Right forelimb (tissue), 1 donor: ENCODE measurements at regions not wholly inside any gene's neighbourhood (a gene's known extent, or its start where the extent isn't known, plus 50 kb on each side); places are given as distances from the start of the nearest gene placed in this dataset.

Source experiments
- DNase-seq: peaks from one replicate; pipeline ENCODE4 v3.0.0-alpha.2; 2018

DNA sequence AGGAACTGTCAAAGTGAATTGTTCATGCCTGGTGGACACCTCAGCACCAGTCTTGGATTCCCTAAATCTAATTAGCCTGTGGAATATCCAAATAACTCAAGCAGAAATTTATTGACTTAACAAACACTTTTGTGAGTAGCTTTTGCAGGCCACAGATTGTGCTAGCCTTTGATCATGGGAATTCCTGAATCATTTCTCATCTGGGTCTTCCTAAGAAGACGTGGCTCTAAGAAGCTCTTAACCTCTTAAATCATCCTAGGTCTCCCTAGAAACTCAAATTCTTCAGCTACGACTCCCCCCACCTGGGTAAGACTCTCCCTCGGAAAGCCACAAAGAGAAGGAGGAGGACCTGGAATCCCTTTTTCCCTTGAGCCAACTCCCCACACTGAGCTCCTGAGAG lies 53.8 kb upstream of the PSEN2 start:
- no peak for DNase-seq

DNA sequence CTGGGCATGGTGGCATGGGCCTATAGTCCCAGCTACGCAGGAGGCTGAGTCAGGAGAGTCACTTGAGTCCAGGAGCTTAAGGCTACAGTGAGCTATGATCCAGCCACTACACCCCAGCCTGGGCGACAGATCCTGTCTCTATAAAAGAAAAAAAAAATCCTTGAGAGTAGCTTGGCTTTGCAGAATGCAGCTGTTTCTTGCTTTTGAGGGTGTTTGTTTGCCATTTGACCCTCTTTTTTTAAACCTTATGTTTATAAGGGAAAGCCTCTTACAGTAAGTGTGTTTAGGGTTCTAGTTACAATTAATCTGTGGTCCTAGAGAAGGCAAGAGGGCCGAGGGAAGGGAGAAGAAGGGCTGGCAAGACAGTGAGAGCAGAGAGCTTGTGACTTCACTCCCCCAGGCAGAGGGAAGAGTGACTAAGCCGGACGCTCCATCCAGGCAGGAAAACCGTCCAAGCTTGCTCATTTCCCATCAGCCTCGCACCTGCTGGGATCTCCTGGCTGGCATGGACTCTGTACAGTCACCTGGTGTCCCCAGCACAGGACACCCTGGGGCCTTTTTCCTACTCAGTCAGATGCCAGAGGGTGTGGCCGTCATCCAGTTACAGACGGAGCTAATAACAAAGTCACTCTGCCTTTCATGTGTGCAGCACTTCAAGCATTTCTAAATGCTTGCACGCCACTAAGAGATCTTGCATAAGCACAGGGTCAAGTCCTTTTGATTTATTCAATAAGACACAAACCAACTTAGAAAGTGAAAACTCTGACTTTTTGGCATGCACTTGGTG lies 55.5 kb upstream of the PSEN2 start:
- DNase-seq, result peak; percentile 62

DNA sequence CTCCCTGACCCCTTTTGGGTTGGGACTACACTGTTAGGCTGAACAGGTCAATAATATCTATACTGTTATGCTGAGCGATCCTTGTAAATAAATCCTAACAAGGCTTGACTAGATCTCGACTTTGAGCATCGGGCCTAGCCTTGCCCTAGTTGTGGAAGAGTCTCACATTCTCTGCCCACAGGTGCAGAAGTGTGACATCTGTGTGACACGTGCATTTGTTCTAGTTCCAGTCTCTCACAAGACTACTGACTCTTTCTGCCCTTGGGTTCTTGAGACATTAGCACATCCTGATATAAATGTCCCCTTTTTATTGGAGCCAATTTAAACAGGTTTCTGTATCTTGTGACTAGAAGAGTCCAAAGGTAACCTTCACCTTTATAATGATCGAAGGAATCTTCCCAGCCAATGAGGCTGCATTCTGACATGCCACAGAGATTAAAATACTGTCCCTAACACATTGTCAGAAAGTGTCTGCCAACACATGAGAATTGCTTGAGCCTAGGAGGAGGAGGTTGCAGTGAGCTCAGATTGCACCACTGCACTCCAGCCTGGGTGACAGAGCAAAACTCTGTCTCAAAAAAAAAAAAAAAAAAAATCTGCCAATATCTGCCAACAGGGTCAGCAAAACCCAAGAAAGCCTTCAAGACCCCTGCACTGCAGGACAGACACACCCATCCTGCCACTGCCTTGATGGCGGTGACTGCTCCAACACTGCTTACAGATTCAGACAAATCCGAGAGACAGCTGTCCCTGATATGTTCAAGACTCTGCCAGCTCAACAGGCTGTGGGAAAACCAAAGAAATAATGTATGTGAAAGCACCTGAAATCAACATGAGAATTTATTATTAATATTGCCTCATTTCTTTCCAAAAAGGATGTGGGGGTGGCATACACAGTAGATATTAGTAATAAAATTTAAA lies 56.5 kb upstream of the PSEN2 start:
- no peak for DNase-seq

DNA sequence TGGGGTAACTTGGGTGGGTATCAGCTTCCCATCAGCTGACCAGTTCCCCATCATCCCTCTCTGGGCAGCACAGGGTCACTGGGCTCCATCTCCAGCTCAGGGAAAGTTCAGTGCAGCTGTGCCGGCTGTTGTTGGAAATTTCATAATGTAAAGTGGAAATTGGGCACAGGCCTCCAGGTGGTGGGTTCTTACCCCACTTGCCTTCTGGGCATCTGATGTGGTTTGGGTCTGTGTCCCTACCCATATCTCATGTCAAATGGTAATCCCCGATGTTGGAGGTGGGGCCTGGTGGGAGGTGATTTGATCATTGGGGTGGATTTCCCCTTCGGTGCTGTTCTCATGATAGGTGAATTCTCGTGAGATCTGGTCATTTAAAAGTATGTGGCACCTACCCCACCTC lies 59.7 kb upstream of the PSEN2 start:
- no peak for DNase-seq

DNA sequence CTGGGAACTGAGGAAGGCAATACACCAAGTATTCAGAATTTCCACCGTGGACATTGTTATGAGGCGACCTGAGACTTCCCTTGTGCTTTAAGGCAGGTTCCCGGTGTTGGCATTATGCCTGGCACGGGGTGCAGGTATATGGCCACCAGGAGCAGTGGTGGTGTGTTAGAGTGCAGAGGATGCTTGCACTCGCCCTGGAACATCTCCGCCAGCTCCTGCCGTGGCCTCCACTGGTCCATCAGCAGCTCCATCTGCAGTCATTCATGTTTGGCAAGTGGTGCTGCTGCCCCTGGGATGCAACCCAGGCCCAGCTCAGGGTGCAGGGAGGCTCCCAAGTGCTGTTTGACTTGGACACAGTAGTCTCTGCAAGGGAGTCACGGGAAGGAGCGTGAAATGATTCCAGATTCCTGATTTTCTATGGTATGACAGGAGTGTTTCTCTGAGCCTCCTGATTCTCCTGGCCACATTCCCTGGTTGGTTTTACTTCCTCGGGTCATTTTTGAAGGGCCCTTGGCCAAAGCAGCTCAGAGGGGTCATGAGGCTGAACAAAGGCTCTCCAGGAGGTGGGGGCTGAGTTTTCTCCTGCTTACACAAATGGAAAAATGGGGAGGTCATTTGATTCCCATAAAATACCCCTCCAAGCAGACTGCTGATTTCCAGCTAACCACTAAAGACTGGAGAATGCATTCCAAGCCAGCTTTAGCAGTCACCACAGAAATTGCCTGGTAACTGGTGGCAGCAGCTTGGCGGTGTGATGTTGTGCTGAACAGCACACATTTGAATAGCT lies 60.4 kb upstream of the PSEN2 start:
- DNase-seq, result no peak

DNA sequence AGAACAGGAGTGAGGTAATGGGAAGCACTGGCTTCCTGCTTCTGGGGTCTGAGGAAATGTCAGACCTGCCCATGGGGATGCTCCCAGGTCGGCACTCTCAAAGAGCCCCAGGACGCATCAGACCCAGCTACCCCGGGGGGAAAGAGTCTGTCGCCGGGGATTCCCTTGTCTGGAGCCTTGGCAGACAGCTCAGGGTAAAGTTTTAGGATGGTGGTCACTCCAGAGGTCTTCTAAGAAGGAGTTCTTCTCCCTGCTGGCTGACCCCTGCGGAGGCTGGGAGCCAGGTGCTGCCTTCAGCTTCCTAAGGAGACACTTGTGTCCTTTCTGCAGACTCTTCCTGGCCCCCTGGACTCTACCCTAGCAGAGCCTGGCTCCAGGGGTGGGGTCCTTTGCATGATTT lies 61.9 kb upstream of the PSEN2 start:
- no peak for DNase-seq

DNA sequence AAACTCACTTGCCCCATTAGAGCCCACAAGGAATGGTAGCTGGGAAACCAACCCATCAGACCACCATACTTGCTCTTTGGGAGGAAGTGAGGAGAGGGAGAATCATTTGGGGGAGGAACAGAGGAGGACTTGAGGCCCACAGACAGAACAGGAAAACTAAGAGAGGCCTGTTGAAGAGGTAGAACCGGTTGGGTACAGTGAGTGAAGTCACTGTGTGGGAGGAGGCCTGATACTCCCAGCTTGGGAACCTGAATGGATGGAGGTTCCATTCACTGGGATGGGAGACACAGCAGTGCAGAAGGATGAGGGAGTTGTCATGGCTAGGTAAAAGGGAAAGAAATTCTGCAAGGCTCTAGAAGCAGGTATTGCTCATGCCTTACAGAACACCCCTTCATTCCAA lies 63.4 kb upstream of the PSEN2 start:
- DNase-seq, result no peak

DNA sequence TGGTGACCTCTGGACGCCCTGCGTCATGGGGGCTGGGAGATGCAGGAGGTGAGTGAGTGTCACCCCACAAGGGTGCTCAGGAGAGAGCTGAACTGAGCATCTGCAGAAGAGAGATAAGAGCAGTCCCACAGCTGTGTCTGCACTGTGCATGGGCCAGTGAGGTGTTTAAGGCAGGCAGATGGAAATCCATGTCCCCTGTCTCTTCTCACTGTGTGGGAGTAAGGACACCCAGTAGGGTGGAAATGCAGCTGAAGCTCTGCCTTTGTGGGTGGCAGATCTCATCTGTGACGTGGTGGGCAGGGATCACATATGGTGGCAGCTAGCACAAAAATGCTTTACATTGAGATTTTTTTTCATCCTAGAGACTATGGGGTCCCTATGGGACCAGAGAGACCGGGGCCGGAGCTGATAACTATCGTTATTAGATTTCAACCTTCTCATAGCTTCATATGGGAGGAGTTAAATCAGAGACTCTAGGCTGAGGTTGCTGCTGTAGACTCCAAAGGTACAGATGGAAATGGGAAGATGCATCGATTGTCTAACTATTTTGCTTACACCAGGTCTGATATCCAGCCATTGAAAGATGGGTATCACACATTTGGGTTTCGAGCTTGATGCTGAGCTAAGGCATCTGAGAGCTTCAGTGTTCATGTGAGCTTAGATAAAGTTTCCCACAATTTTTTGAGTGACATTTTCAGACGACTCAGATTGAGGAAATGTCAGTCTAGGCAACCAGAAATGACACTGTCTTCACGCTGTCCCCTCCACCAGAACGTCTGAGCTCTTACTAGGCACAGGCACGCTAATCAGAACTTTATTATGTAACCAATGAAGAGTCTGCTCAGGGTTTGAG lies 65.3 kb upstream of the PSEN2 start:
- DNase-seq, result no peak

DNA sequence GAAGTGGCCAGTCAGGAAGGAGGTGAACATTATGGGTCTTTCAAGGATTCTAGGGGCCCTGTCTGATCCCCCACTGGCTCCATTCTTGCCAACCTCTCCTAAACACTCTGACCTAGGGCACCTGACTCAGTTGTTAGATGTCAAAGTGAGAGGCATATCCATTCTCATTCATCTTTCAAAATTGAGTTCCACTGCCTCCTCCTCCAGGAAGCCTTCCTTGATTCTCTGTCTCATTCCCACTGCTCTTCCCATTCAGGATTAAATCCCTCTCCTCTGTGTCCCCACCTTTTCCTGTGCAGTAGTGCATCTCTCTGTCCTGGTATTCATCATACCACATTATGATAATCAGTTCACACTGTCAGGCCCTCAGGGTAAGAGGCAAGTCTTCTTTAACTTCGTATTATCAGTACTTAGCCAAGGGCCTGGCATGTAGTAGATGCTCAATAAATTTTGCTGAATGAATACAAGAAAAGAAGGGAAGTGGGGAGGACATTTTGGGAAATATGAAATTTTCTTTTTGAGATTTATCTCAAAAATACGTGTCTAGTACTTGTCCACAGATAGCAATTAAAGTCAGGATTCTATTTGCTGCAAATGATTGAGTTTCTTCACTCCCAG lies 61.8 kb upstream of the ITPKB start:
- no peak for DNase-seq

DNA sequence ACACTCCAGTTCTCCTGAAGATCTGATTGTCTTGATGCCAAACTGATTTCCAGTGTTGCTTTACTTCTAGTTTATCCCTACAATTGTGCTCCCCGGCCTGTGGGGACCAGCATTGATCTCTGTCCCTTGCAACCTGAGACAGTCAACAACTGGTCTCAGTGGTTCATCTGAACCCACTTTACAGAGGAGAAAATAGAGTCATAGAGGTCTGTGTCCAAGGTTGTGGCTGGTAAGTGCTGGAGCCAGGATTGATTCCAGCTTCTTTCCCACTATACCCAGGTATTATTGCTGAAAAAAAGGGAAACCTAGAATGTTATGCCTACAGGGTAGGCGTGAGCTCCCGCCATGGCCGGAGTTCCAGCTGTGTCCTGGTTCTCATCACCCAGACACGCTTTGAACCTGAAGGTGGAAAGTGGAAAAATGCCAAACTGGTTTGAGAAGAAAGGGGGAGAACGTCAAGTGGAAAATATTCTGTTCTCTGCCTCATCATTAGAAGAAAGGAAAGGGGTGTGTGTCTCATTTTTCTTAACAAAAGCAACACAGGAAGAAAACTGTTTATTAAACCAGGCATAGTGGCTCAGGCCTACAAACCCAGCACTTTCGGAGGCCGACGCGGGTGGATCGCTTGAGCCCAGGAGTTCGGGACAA lies 60.7 kb upstream of the ITPKB start:
- no peak for DNase-seq

DNA sequence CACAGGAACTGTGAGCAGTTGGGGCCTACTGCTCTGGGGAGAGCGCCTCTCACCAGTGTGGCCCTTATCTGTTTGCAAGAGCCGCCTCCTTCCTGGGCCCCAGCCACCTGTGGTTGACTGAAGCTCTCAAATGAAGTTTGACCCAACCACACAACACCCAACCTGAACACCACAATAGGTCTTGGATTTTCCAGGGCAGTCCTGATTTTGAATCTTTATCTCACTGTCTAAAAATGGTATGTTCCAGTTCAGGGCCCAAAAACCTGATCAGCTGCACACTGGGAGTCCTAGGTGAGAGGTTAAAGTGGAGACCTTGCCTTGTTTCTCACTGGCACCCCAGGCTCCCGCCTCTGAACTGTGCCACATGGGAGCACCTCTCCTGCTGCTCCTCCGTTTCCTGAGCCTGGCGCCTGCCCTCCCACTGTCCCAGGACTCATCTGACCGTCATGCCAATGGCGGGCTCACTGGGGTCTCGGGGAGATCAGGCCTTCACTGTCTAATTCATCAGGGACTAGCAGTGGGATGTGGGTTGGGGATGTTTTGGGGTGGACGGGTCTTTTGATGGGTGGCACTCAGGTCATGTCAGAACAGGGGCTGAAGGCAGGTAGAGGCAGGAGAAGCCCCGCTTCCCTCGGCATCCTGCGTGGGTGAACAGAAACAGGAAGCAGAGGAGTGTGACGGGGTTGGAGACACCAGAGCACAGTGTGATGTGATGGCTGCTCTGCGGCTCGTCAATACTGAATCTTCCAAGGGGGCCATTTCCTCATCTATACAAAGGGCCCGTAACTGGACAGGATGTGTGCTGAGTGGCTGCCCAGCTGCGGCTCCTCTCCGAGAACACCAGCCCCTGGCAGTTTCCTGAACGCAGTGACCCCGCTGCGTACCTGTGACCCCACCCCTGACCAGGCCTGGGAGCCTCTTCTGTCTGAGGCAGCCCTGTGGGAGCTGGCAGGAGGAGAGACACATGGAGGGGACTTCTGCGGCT lies 59.6 kb upstream of the ITPKB start:
- DNase-seq, result no peak

DNA sequence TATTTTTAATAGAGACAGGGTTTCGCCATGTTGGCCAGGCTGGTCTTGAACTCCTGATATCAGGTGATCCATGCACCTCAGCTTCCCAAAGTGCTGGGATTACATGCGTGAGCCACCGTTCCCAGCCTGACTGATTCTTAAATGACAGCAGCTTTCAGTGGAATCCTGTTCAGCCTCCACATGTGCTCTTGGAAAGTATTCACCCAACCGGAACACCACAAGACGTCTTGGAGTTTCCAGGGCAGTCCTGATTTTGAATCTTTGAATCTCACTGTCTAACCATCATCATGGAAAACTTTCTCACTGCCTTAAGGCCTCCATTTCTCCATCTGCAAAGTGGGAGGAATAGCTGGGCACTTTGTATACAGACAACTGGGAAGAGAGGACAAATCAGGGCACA lies 58.1 kb upstream of the ITPKB start:
- no peak for DNase-seq

DNA sequence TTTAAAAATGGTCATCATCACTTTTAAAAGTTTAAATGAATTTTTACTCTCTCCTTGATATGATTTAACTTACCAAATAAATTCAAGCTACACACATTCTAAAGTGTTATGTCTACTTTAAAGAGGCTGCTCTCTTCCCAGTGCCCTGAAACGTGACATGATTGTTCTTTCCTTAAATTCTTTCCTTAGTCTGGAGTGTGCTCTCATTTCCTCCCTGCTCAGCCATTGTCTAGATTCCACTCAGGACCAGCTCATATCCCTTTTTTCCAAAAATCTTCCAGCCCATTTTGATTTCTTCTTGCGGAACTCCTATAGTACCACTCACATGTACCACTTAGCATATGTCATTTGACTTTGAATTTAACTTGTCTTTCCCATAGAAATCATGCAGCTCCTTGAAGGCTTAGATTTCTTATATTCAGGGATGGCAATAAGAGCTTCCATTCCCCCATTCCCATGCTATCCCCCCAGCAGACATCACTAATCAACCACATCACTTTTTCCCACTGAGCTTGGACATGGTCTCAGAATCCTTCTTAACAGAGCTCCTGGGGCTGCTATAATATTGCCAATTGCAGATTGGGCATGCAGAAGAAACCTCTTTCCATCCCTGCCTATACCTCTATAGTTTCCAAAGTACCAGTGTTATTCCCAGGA lies 54.7 kb upstream of the ITPKB start:
- DNase-seq, result no peak

DNA sequence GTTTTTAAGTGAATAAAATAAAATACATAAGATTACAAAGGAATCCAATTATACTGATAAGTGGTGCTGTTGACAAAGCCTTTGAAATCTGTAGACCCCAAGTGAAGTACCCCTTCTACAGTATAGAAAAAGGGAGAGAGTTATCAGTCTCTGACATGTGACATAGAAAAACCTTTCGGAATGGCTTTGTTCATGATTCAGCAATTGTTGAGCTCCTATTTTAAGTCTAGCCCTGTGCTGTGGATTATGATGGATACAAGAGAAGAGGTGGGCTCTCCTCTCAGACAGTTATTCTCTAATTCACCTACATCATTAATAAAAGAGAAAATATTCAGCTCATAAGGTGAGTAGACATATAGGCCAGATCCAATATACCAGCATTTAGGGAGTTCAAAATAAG lies 53.3 kb upstream of the ITPKB start:
- no peak for DNase-seq

DNA sequence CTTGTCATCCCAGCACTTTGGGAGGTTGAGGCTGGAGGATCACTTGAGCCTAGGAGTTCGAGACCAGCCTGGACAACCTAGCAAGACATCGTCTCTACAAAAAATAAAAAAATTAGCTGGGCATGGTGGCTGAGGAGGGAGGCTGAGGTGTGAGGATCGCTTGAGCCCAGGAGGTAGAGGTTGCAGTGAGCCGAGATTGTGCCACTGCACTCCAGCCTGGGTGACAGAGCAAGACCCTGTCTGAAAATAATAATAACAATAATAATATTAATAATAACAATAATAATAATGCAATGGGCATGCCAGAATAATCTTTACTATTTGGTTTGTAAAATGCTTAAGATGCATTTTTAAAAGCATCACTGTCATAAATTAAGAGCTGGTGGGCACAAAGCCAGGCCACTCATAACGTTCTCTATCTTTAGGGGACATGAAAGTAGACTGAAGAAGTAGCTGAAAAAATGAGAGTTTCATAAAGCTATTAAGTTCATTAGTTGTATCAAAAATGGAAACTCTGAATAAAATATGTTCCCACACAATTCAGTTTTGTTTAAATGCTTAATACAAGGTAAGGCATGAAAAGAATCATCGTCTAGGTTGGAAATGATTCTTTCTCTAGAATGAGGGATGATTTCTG lies 51.6 kb upstream of the ITPKB start:
- no peak for DNase-seq

DNA sequence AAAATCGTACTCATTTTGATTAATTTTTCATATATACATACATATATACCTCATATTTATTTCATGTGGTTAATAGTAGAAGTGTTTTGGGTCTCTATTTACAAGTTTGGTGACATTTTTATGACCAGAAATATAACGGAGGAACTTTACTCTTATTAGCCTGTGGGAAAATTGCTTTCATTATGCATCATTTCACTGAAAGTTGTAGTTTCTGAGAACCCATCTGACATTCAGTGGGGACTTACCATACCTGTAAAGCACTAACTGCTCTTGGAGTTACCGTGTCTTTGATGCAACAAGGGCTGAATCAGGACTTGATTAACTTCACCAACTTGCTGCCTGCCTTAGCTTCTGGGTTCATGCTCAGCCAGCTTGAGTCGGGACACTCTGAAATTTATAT lies 49.9 kb upstream of the ITPKB start:
- no peak for DNase-seq
